HG03064 (cell line): ENCODE measurements at regions not wholly inside any gene's neighbourhood (a gene's known extent, or its start where the extent isn't known, plus 50 kb on each side); places are given as distances from the start of the nearest gene placed in this dataset.
"Not testable (repeated sequence)": the region's sequence is repeated elsewhere in the genome, so short reads cannot be mapped to it uniquely, and the experiment has no call there.

Source experiments
- ATAC-seq: cut with Tn5 transposase; IDR thresholded peaks from one replicate; pipeline ENCODE4 v1.9.1; 2021; ENCODE audit warnings: low read depth; ENCODE audit not compliant: unreplicated experiment

- ATAC-seq = not testable (repeated sequence)
These were observed 57.0 kb upstream of the NEUROD1 start for GRCh38 chr2:181737302-181737701.

GRCh38 chr2:181738074-181738473 is 57.8 kb upstream of the NEUROD1 start:
- no peak for ATAC-seq

GRCh38 chr2:181738563-181738962 is 58.2 kb upstream of the NEUROD1 start:
- ATAC-seq = no peak

GRCh38 chr2:181741756-181742155 is 61.4 kb upstream of the NEUROD1 start:
- no peak for ATAC-seq

GRCh38 chr2:181742361-181742760 is 62.0 kb upstream of the NEUROD1 start:
- no peak for ATAC-seq

GRCh38 chr2:181742922-181743722 is 62.8 kb upstream of the NEUROD1 start:
- no peak for ATAC-seq

GRCh38 chr2:181743723-181744031 is 63.4 kb upstream of the NEUROD1 start:
- no peak for ATAC-seq

- ATAC-seq = no peak
These were observed 65.7 kb upstream of the NEUROD1 start for GRCh38 chr2:181745796-181746540.

GRCh38 chr2:181746844-181747243 is 66.5 kb upstream of the NEUROD1 start:
- no peak for ATAC-seq

GRCh38 chr2:181750305-181750704 is 70.0 kb upstream of the NEUROD1 start:
- no peak for ATAC-seq

GRCh38 chr2:181751266-181752030 is 71.1 kb upstream of the NEUROD1 start:
- no peak for ATAC-seq

- ATAC-seq = no peak
These were observed 72.0 kb upstream of the NEUROD1 start for GRCh38 chr2:181752301-181752700.

GRCh38 chr2:181753686-181754085 is 73.4 kb upstream of the NEUROD1 start:
- no peak for ATAC-seq

- ATAC-seq = no peak
These were observed 73.8 kb upstream of the NEUROD1 start for GRCh38 chr2:181754105-181754504.

GRCh38 chr2:181755181-181755580 is 74.9 kb upstream of the NEUROD1 start:
- no peak for ATAC-seq

GRCh38 chr2:181760521-181760920 is 80.2 kb upstream of the NEUROD1 start:
- no peak for ATAC-seq

GRCh38 chr2:181761175-181761574 is 80.9 kb upstream of the NEUROD1 start:
- no peak for ATAC-seq

- ATAC-seq = no peak
These were observed 81.7 kb upstream of the NEUROD1 start for GRCh38 chr2:181762000-181762399.

GRCh38 chr2:181762848-181763247 is 82.5 kb upstream of the NEUROD1 start:
- ATAC-seq = no peak

- ATAC-seq = no peak
These were observed 83.1 kb upstream of the NEUROD1 start for GRCh38 chr2:181763423-181763822.
